Muscle layer of colon (tissue), 2 donors: ENCODE measurements at regions not wholly inside any gene's neighbourhood (a gene's known extent, or its start where the extent isn't known, plus 50 kb on each side); places are given as distances from the start of the nearest gene placed in this dataset.
"Not testable (repeated sequence)": the region's sequence is repeated elsewhere in the genome, so short reads cannot be mapped to it uniquely, and the experiment has no call there.

Experiments
- H3K27ac ChIP-seq: one replicate; pipeline ENCODE4 v1.7.0; 2013; ENCODE audit warnings: low read depth, mild to moderate bottlenecking, low read length, moderate library complexity
- H3K27me3 ChIP-seq, 2 donors: one replicate each; pipeline ENCODE4 v1.7.0; 2013; ENCODE audit warnings: low read length in 2 of 2, mild to moderate bottlenecking in 2 of 2; ENCODE audit not compliant: insufficient read depth in 2 of 2, control insufficient read depth in 1 of 2
- H3K36me3 ChIP-seq: one replicate; pipeline ENCODE4 v1.7.0; 2013; ENCODE audit warnings: mild to moderate bottlenecking, low read length; ENCODE audit not compliant: insufficient read depth
- H3K4me1 ChIP-seq: one replicate; pipeline ENCODE4 v1.7.0; 2013; ENCODE audit warnings: mild to moderate bottlenecking, low read length; ENCODE audit not compliant: insufficient read depth
- H3K4me3 ChIP-seq, 2 donors: one replicate each; pipeline ENCODE4 v1.7.0; 2013; ENCODE audit warnings: low read length in 2 of 2, low read depth in 1 of 2, mild to moderate bottlenecking in 1 of 2, moderate library complexity in 1 of 2
- H3K9ac ChIP-seq: one replicate; pipeline ENCODE4 v1.7.0; 2013; ENCODE audit warnings: low read length
- H3K9me3 ChIP-seq: one replicate; pipeline ENCODE4 v1.7.0; 2013; ENCODE audit warnings: mild to moderate bottlenecking, low read length
- donor health status: abdominal sarcoma.
- donor health status: Adenocarcinoma of cecum.

- Histone ChIP-seq H3K4me1 (peaks cover 4% of the 10 kb centered on the region), H3K9me3 (no peaks in the 10 kb centered on the region), H3K9ac (no peak overlapping the region), H3K36me3 (no peaks in the 10 kb centered on the region), H3K27ac (no peak overlapping the region), H3K27me3 (no peaks in the 10 kb centered on the region), H3K4me3 (no peak overlapping the region)
Observed at GRCh38 chr18:67411116-67411515, 105.4 kb downstream of the DSEL start.

- H3K9me3 ChIP-seq, result no peaks in the 10 kb centered on the region
- H3K4me1 ChIP-seq, result peaks cover 4% of the 10 kb centered on the region
- no peak overlapping the region for H3K4me3 ChIP-seq
- H3K9ac ChIP-seq, result no peak overlapping the region
- no peak overlapping the region for H3K27ac ChIP-seq
- H3K36me3 ChIP-seq, result no peaks in the 10 kb centered on the region
- H3K27me3 ChIP-seq, result no peaks in the 10 kb centered on the region
Observed at GRCh38 chr18:67410075-67411070, 106.1 kb downstream of the DSEL start.

- H3K4me1 ChIP-seq, result peaks cover 4% of the 10 kb centered on the region
- no peaks in the 10 kb centered on the region for H3K9me3 ChIP-seq
- H3K4me3 ChIP-seq, result no peak overlapping the region
- H3K9ac ChIP-seq, result no peak overlapping the region
- no peaks in the 10 kb centered on the region for H3K27me3 ChIP-seq
- no peaks in the 10 kb centered on the region for H3K36me3 ChIP-seq
- H3K27ac ChIP-seq, result no peak overlapping the region
Observed at GRCh38 chr18:67408240-67408639, 108.3 kb downstream of the DSEL start.

GRCh38 chr18:67406714-67407113, 109.8 kb downstream of the DSEL start:
- Histone ChIP-seq H3K27me3 (no peaks in the 10 kb centered on the region), H3K9me3 (no peaks in the 10 kb centered on the region), H3K36me3 (no peaks in the 10 kb centered on the region), H3K27ac (no peak overlapping the region), H3K9ac (no peak overlapping the region), H3K4me3 (no peak overlapping the region), H3K4me1 (peaks cover 4% of the 10 kb centered on the region)

GRCh38 chr18:67402543-67402942, 114.0 kb downstream of the DSEL start:
- Histone ChIP-seq H3K27ac (no peak overlapping the region), H3K4me3 (no peak overlapping the region)

GRCh38 chr18:67400502-67401117, 115.9 kb downstream of the DSEL start:
- Histone ChIP-seq H3K27me3 (no peaks in the 10 kb centered on the region), H3K9me3 (no peaks in the 10 kb centered on the region), H3K36me3 (no peaks in the 10 kb centered on the region), H3K27ac (no peak overlapping the region), H3K4me3 (no peak overlapping the region), H3K9ac (no peak overlapping the region), H3K4me1 (no peaks in the 10 kb centered on the region)

More at GRCh38 chr18:67402543-67402942, 114.0 kb downstream of the DSEL start:
- Histone ChIP-seq H3K27me3 (no peaks in the 10 kb centered on the region), H3K36me3 (no peaks in the 10 kb centered on the region), H3K4me1 (no peaks in the 10 kb centered on the region), H3K9ac (no peak overlapping the region), H3K9me3 (no peaks in the 10 kb centered on the region)

- H3K9ac ChIP-seq, result no peak overlapping the region
- H3K27ac ChIP-seq, result no peak overlapping the region
- no peaks in the 10 kb centered on the region for H3K27me3 ChIP-seq
- no peaks in the 10 kb centered on the region for H3K9me3 ChIP-seq
- H3K36me3 ChIP-seq, result no peaks in the 10 kb centered on the region
- no peak overlapping the region for H3K4me3 ChIP-seq
- H3K4me1 ChIP-seq, result no peaks in the 10 kb centered on the region
Observed at GRCh38 chr18:67386032-67386431, 130.5 kb downstream of the DSEL start.

GRCh38 chr18:67385455-67385854, 131.1 kb downstream of the DSEL start:
- no peaks in the 10 kb centered on the region for H3K4me1 ChIP-seq
- no peaks in the 10 kb centered on the region for H3K27me3 ChIP-seq
- H3K9ac ChIP-seq, result no peak overlapping the region
- H3K27ac ChIP-seq, result no peak overlapping the region
- H3K9me3 ChIP-seq, result no peaks in the 10 kb centered on the region
- H3K36me3 ChIP-seq, result no peaks in the 10 kb centered on the region
- no peak overlapping the region for H3K4me3 ChIP-seq

GRCh38 chr18:67384057-67384456, 132.5 kb downstream of the DSEL start:
- not testable (repeated sequence) for H3K4me3 ChIP-seq, H3K27ac ChIP-seq, H3K9me3 ChIP-seq, H3K27me3 ChIP-seq, H3K36me3 ChIP-seq, H3K4me1 ChIP-seq, H3K9ac ChIP-seq

GRCh38 chr18:67381608-67382150, 134.8 kb downstream of the DSEL start:
- Histone ChIP-seq H3K9ac (no peak overlapping the region), H3K9me3 (no peaks in the 10 kb centered on the region), H3K4me3 (no peak overlapping the region), H3K36me3 (no peaks in the 10 kb centered on the region), H3K4me1 (no peaks in the 10 kb centered on the region), H3K27me3 (no peaks in the 10 kb centered on the region), H3K27ac (no peak overlapping the region)

- Histone ChIP-seq H3K27ac (no peak overlapping the region), H3K4me3 (no peak overlapping the region), H3K9ac (no peak overlapping the region), H3K9me3 (no peaks in the 10 kb centered on the region), H3K36me3 (no peaks in the 10 kb centered on the region), H3K4me1 (no peaks in the 10 kb centered on the region), H3K27me3 (no peaks in the 10 kb centered on the region)
Observed at GRCh38 chr18:67380867-67381266, 135.7 kb downstream of the DSEL start.
